GM13977 (cell line): ENCODE measurements at regions not wholly inside any gene's neighbourhood (a gene's known extent, or its start where the extent isn't known, plus 50 kb on each side); places are given as distances from the start of the nearest gene placed in this dataset.

ENCODE experiments used
- DNase-seq: peaks from one replicate; pipeline ENCODE4 v3.0.0; 2012; ENCODE audit warnings: low spot score
- in situ Hi-C: fragments of 300-500 bp; cut with MboI; formaldehyde crosslinking; loops from one replicate; pipeline ENCODE4 v1.12.0; 2022; ENCODE audit warnings: low sequenced_read_pairs, low pct_unique_long_range_greater_than_20kb, mixed read lengths, inconsistent platforms; ENCODE audit not compliant: unreplicated experiment
- TF ChIP-seq, protein P1 (sequence below): IDR thresholded peaks from 2 replicates; pipeline ENCODE4 v1.5.1; 2012; ENCODE audit warnings: mild to moderate bottlenecking, control low read depth; ENCODE audit not compliant: insufficient read depth; ENCODE audit errors: extremely low read depth, missing control alignments

- no peak for DNase-seq
- in situ Hi-C loops, result no loop called here
- TF ChIP-seq, protein P1, sequence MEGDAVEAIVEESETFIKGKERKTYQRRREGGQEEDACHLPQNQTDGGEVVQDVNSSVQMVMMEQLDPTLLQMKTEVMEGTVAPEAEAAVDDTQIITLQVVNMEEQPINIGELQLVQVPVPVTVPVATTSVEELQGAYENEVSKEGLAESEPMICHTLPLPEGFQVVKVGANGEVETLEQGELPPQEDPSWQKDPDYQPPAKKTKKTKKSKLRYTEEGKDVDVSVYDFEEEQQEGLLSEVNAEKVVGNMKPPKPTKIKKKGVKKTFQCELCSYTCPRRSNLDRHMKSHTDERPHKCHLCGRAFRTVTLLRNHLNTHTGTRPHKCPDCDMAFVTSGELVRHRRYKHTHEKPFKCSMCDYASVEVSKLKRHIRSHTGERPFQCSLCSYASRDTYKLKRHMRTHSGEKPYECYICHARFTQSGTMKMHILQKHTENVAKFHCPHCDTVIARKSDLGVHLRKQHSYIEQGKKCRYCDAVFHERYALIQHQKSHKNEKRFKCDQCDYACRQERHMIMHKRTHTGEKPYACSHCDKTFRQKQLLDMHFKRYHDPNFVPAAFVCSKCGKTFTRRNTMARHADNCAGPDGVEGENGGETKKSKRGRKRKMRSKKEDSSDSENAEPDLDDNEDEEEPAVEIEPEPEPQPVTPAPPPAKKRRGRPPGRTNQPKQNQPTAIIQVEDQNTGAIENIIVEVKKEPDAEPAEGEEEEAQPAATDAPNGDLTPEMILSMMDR, result no peak
Measured at GRCh38 chr15:96849271-96849900, 518.9 kb downstream of the NR2F2 start.

- TF ChIP-seq, protein P1, result no peak
- in situ Hi-C loops, result no loop called here
- no peak for DNase-seq
Measured at GRCh38 chr15:96851613-96852012, 521.1 kb downstream of the NR2F2 start.

DNA sequence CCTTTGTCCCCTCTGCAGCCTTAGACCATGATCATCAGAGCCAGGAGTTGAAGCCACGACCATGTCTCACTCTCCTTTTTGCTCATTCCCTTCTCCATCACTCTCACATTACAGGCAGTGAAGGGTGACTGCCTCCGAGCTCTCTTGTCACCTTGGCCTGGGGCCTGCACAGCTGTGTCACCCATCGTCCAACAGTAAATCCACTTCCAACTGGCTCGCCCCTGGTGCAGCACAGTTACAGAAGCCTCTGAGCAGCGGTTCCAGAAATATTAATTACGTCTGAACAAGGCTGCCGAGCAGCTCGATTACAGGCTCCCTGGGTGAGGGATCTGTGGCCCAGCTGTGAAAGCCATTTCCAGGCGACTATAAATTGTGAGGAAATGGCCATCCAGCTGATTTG, 528.2 kb downstream of the NR2F2 start:
- TF ChIP-seq, protein P1, result no peak
- no peak for DNase-seq
- in situ Hi-C loops, result no loop called here

DNA sequence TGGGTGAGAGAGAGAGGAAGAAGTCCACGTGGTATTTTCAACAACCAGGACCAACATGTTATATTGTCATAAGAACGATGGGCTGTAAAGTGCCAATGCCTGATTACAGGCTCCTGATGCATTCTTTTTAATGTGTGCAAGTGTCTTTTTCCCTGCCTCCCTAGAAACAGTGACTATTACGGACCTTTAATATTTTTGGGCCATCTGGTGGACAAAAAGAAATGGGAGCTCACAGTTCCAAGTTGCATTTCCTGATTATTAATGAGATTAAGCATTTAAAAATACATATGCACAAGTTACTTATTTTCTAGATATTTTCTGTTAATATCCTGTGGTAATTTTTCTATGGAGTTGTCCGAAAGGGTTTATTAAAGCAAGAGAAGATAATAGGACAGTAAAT, 530.2 kb downstream of the NR2F2 start:
- no peak for DNase-seq
- in situ Hi-C loops, result no loop called here
- TF ChIP-seq, protein P1, result no peak

- in situ Hi-C loops, result no loop called here
- DNase-seq, result no peak
- TF ChIP-seq, protein P1, result no peak
Measured at GRCh38 chr15:96867992-96868391, 537.5 kb downstream of the NR2F2 start.

GRCh38 chr15:96869122-96869521, 538.6 kb downstream of the NR2F2 start:
- DNase-seq, result no peak
- TF ChIP-seq, protein P1, result no peak

More at GRCh38 chr15:96869122-96869521, 538.6 kb downstream of the NR2F2 start:
- in situ Hi-C loops, result no loop called here
